H1 (cell line): ENCODE measurements at regions not wholly inside any gene's neighbourhood (a gene's known extent, or its start where the extent isn't known, plus 50 kb on each side); places are given as distances from the start of the nearest gene placed in this dataset.

Source experiments
- CTCF ChIA-PET: fragments of 300-600 bp; sonication (Branson Sonifier 250); formaldehyde crosslinking; loops from one replicate; lab custom pipeline; 2021; ENCODE audit not compliant: partially characterized antibody; lab: Charles Lee
- POLR2A ChIA-PET: fragments of 300-600 bp; sonication (Branson Sonifier 250); formaldehyde crosslinking; loops from one replicate; lab custom pipeline; 2021; ENCODE audit warnings: inconsistent platforms; ENCODE audit not compliant: partially characterized antibody; lab: Charles Lee
- DNase-seq, 2 experiments: peaks; one replicate each; pipeline versions ENCODE4 v3.0.0 to v3.0.0-alpha.2; 2010 to 2022; ENCODE audit warnings: low spot score in 2 of 2, low read depth in 1 of 2, mixed read lengths in 1 of 2
- FAIRE-seq: peaks from 2 replicates; lab custom pipeline; 2011; peaks lifted over from hg19 to GRCh38; lab: Jason Lieb, UNC
- H2AFZ ChIP-seq: 2 replicates; pipeline ENCODE4 v1.8.1; 2012; ENCODE audit warnings: low read length, inconsistent platforms
- H2AK5ac ChIP-seq: 2 replicates; pipeline ENCODE4 v1.6.1; 2013; ENCODE audit warnings: low read depth, low read length
- H2BK120ac ChIP-seq: replicated peaks from 2 replicates; pipeline ENCODE3; 2013; ENCODE audit warnings: low read depth, low read length, inconsistent platforms
- H2BK12ac ChIP-seq: 2 replicates; pipeline ENCODE4 v1.6.1; 2013; ENCODE audit warnings: low read depth, low read length
- H2BK15ac ChIP-seq: 2 replicates; pipeline ENCODE4 v1.6.1; 2013; ENCODE audit warnings: low read length
- H2BK20ac ChIP-seq: 2 replicates; pipeline ENCODE4 v1.6.1; 2013; ENCODE audit warnings: low read length
- H2BK5ac ChIP-seq: 2 replicates; pipeline ENCODE4 v1.6.1; 2013; ENCODE audit warnings: low read depth, low read length
- H3K14ac ChIP-seq: 2 replicates; pipeline ENCODE4 v1.6.1; 2013; ENCODE audit warnings: inconsistent platforms; ENCODE audit not compliant: insufficient read length
- H3K18ac ChIP-seq: 2 replicates; pipeline ENCODE4 v1.6.1; 2013; ENCODE audit warnings: low read length; ENCODE audit errors: extremely low read depth
- H3K23ac ChIP-seq: 2 replicates; pipeline ENCODE4 v1.6.1; 2013; ENCODE audit warnings: inconsistent platforms; ENCODE audit not compliant: insufficient read length
- H3K23me2 ChIP-seq: 2 replicates; pipeline ENCODE4 v1.6.1; 2013; ENCODE audit warnings: low read depth, low read length
- H3K27ac ChIP-seq: 2 replicates; pipeline ENCODE4 v1.6.1; 2011; ENCODE audit warnings: low read depth, low read length, inconsistent platforms
- H3K27me3 ChIP-seq, 4 experiments: replicated peaks in 1 of 4; 1 replicate in 1 of 4; 2 replicates in 3 of 4; pipeline versions ENCODE4 v1.6.1 to v1.8.1; 2011 to 2013; ENCODE audit warnings: low read length in 3 of 4, mild to moderate bottlenecking in 3 of 4, inconsistent platforms in 2 of 4, mixed read lengths in 2 of 4, moderate library complexity in 1 of 4; ENCODE audit not compliant: control insufficient read depth in 3 of 4, insufficient read depth in 3 of 4; ENCODE audit errors: extremely low read depth in 1 of 4
- H3K36me3 ChIP-seq, 4 experiments: 2 replicates each; pipeline versions ENCODE4 v1.6.1 to v1.8.1; 2011 to 2013; ENCODE audit warnings: mild to moderate bottlenecking in 4 of 4, low read length in 3 of 4, moderate library complexity in 2 of 4, control low read depth in 1 of 4, inconsistent platforms in 1 of 4; ENCODE audit not compliant: insufficient read depth in 4 of 4, control insufficient read depth in 2 of 4
- H3K4ac ChIP-seq: replicated peaks from 2 replicates; pipeline ENCODE3; 2013; ENCODE audit warnings: low read length, low read depth, mixed read lengths, inconsistent platforms; ENCODE audit not compliant: insufficient read length
- H3K4me1 ChIP-seq, 4 experiments: replicated peaks in 1 of 4; 1 replicate in 1 of 4; 2 replicates in 3 of 4; pipeline versions ENCODE4 v1.6.1 to v1.8.1; 2011 to 2013; ENCODE audit warnings: low read length in 3 of 4, inconsistent platforms in 2 of 4, mixed read lengths in 1 of 4; ENCODE audit not compliant: insufficient read depth in 4 of 4, control insufficient read depth in 3 of 4
- H3K4me2 ChIP-seq, 2 experiments: 2 replicates each; pipeline versions ENCODE4 v1.6.1 to v1.8.1; 2011 to 2013; ENCODE audit warnings: low read depth in 2 of 2, low read length in 2 of 2, control low read depth in 1 of 2, inconsistent platforms in 1 of 2, mild to moderate bottlenecking in 1 of 2; ENCODE audit not compliant: insufficient read depth in 1 of 2
- H3K4me3 ChIP-seq, 4 experiments: fragments of 200-600, 300-600 bp in 1 of 4; sonication (generic), shearing (Covaris generic), sonication (Bioruptor Twin) in 1 of 4; 2 replicates each; pipeline versions ENCODE4 v1.5.1 to v1.8.1; 2011 to 2016; ENCODE audit warnings: low read length in 4 of 4, low read depth in 3 of 4, control low read depth in 2 of 4, inconsistent platforms in 2 of 4, mild to moderate bottlenecking in 2 of 4, mixed read lengths in 1 of 4, moderate library complexity in 1 of 4; ENCODE audit not compliant: insufficient read depth in 2 of 4; ENCODE audit errors: extremely low read depth in 1 of 4
- H3K56ac ChIP-seq: replicated peaks from 2 replicates; pipeline ENCODE3; 2013; ENCODE audit warnings: low read depth, mild to moderate bottlenecking, mixed read lengths, low read length, inconsistent platforms; ENCODE audit not compliant: insufficient read length
- H3K79me1 ChIP-seq: 2 replicates; pipeline ENCODE4 v1.6.1; 2013; ENCODE audit warnings: low read depth, low read length, control low read depth
- H3K79me2 ChIP-seq, 2 experiments: 2 replicates each; pipeline versions ENCODE4 v1.6.1 to v1.8.1; 2012 to 2013; ENCODE audit warnings: low read length in 2 of 2, mild to moderate bottlenecking in 2 of 2, inconsistent platforms in 1 of 2; ENCODE audit not compliant: insufficient read depth in 2 of 2, control insufficient read depth in 1 of 2
- H3K9ac ChIP-seq, 4 experiments: replicated peaks in 1 of 4; 1 replicate in 1 of 4; 2 replicates in 3 of 4; pipeline versions ENCODE4 v1.6.1 to v1.8.1; 2011 to 2013; ENCODE audit warnings: low read depth in 3 of 4, low read length in 3 of 4, control low read depth in 2 of 4, mild to moderate bottlenecking in 2 of 4, moderate library complexity in 2 of 4, inconsistent platforms in 1 of 4; ENCODE audit errors: extremely low read depth in 1 of 4
- H3K9me3 ChIP-seq, 2 experiments: 2 replicates each; pipeline versions ENCODE4 v1.6.1 to v1.8.1; 2012 to 2013; ENCODE audit warnings: mild to moderate bottlenecking in 2 of 2, moderate library complexity in 2 of 2, control low read depth in 1 of 2, inconsistent platforms in 1 of 2, low read depth in 1 of 2, low read length in 1 of 2, mixed read lengths in 1 of 2; ENCODE audit not compliant: insufficient read depth in 2 of 2
- H4K20me1 ChIP-seq, 2 experiments: replicated peaks in 1 of 2; 2 replicates each; pipeline versions ENCODE3 to v1.8.1; 2011 to 2013; ENCODE audit warnings: inconsistent platforms in 2 of 2, low read length in 2 of 2, mild to moderate bottlenecking in 1 of 2; ENCODE audit not compliant: insufficient read depth in 2 of 2, control insufficient read depth in 1 of 2
- H4K5ac ChIP-seq: 2 replicates; pipeline ENCODE4 v1.6.1; 2013; ENCODE audit warnings: low read length, low read depth, mixed read lengths, inconsistent platforms; ENCODE audit not compliant: insufficient read length
- H4K8ac ChIP-seq: 2 replicates; pipeline ENCODE4 v1.8.0; 2013; ENCODE audit warnings: mild to moderate bottlenecking, moderate library complexity, low read length, inconsistent platforms; ENCODE audit not compliant: insufficient read depth; ENCODE audit errors: extremely low read depth
- H4K91ac ChIP-seq: replicated peaks from 2 replicates; pipeline ENCODE3; 2013; ENCODE audit warnings: low read length, mixed read lengths, inconsistent platforms; ENCODE audit not compliant: insufficient read length
- BCL11A ChIP-seq, 2 experiments: IDR thresholded peaks; one replicate each; pipeline ENCODE4 v1.6.1; 2011; ENCODE audit warnings: low read depth in 2 of 2, low read length in 2 of 2, mild to moderate bottlenecking in 2 of 2
- GTF2F1 ChIP-seq: IDR thresholded peaks from 2 replicates; pipeline ENCODE4 v1.6.1; 2012; ENCODE audit warnings: low read depth, low read length, improper control_type of control experiment, borderline replicate concordance
- KDM4A ChIP-seq: IDR thresholded peaks from one replicate; pipeline ENCODE4 v1.7.1; 2012; ENCODE audit warnings: low read depth, mild to moderate bottlenecking, moderate library complexity, low read length, inconsistent platforms; ENCODE audit not compliant: severe bottlenecking
- WGBS, 2 experiments: shearing (Covaris generic) in 1 of 2; methylation state at CpG; one replicate each; pipeline versions ENCODE4 v1.1.6 to v1.1.7; 2013 to 2015; ENCODE audit warnings: low lambda C conversion rate in 2 of 2, mixed read lengths in 2 of 2, inconsistent platforms in 1 of 2, low coverage in 1 of 2, missing lambda C conversion rate in 1 of 2; ENCODE audit not compliant: insufficient replicate concordance in 2 of 2, insufficient coverage in 1 of 2, insufficient read length in 1 of 2; ENCODE audit errors: extremely low coverage in 1 of 2, missing lambda C conversion rate in 1 of 2; 5-methylcytosine and 5-hydroxymethylcytosine counted together

DNA sequence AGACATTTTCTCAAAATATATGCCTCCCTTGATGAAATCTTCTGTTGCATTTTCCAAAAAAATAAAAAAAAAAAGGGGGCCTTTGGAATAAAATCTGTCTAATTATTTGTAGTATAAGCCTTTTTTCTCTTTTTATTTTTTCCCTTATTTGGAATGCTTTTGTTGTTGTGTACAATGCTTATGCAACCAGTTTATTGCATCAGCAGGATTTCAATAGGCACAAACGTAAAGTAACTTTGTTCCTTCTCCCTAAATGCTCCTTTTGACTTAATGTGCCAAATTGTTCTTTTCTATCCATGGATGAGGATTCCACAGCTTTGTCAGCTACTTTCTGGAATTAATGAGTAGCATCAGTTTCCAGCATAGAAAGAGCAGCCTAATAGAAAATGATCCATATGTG lies 59.6 kb upstream of the HPGD start:
- H2AK5ac ChIP-seq = no peak overlapping the region
- no peak overlapping the region for H4K8ac ChIP-seq
- H2BK12ac ChIP-seq = no peak overlapping the region
- H3K4ac ChIP-seq = no peak overlapping the region
- FAIRE-seq (no peak), DNase-seq (no peak)
- no peaks in the 10 kb centered on the region for H3K23me2 ChIP-seq
- no peaks in the 10 kb centered on the region for H3K27me3 ChIP-seq
- H3K4me1 ChIP-seq = no peaks in the 10 kb centered on the region
- no peaks in the 10 kb centered on the region for H4K20me1 ChIP-seq
- no peak overlapping the region for H4K91ac ChIP-seq
- no peak overlapping the region for H3K27ac ChIP-seq
- no peak overlapping the region for H2BK15ac ChIP-seq
- WGBS, 2 experiments = 79% methylated on average over 1 of the region's 1 CpG; no CpG with 5 or more reads in 1 of the 2 experiments
- H3K18ac ChIP-seq = no peak overlapping the region
- H2BK20ac ChIP-seq = no peak overlapping the region
- H3K79me1 ChIP-seq = no peaks in the 10 kb centered on the region
- H3K4me3 ChIP-seq = no peak overlapping the region
- TF ChIP-seq KDM4A = no peak
- TF ChIP-seq BCL11A (IDR thresholded peaks at IDR 0.05; ENCODE audit: low read depth in 2 of 2, low read length in 2 of 2) = no peak
- no peak for TF ChIP-seq GTF2F1
- peaks cover 0 to 3% of the 10 kb centered on the region in 2 experiments; a peak in 1 of 4 replicates for H3K9me3 ChIP-seq
- H3K14ac ChIP-seq = no peak overlapping the region
- H3K4me2 ChIP-seq = no peak overlapping the region
- no peak overlapping the region for H2BK120ac ChIP-seq
- no peak overlapping the region for H4K5ac ChIP-seq
- no peaks in the 10 kb centered on the region for H3K79me2 ChIP-seq
- H3K36me3 ChIP-seq = no peaks in the 10 kb centered on the region; a peak in 1 of 8 replicates
- H2AFZ ChIP-seq = no peak overlapping the region
- no peak overlapping the region for H3K23ac ChIP-seq
- POLR2A ChIA-PET = no interaction called here
- H2BK5ac ChIP-seq = no peak overlapping the region
- CTCF ChIA-PET = interaction anchor here (1.8 kb wide), 1 partner anchor 26 kb away, joined by 6 read pairs; no protein-coding TSS in a partner anchor
- no peak overlapping the region for H3K9ac ChIP-seq
- H3K56ac ChIP-seq = no peak overlapping the region
